ENCODE measurements at regions not wholly inside any gene's neighbourhood (a gene's known extent, or its start where the extent isn't known, plus 50 kb on each side); places are given as distances from the start of the nearest gene placed in this dataset.

- TF ChIP-seq POLR2AphosphoS5 (IDR thresholded peaks at IDR 0.05) (no peak), POLR2A (IDR thresholded peaks at IDR 0.05) (no peak), EP300 (IDR thresholded peaks at IDR 0.05) (no peak)
- TF ChIP-seq, protein P1, sequence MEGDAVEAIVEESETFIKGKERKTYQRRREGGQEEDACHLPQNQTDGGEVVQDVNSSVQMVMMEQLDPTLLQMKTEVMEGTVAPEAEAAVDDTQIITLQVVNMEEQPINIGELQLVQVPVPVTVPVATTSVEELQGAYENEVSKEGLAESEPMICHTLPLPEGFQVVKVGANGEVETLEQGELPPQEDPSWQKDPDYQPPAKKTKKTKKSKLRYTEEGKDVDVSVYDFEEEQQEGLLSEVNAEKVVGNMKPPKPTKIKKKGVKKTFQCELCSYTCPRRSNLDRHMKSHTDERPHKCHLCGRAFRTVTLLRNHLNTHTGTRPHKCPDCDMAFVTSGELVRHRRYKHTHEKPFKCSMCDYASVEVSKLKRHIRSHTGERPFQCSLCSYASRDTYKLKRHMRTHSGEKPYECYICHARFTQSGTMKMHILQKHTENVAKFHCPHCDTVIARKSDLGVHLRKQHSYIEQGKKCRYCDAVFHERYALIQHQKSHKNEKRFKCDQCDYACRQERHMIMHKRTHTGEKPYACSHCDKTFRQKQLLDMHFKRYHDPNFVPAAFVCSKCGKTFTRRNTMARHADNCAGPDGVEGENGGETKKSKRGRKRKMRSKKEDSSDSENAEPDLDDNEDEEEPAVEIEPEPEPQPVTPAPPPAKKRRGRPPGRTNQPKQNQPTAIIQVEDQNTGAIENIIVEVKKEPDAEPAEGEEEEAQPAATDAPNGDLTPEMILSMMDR (IDR thresholded peaks at IDR 0.05), result no peak
Measured at GRCh38 chr4:42732776-42733175, 75.9 kb upstream of the ATP8A1 start.
